IMR-90 (cell line): ENCODE measurements at regions not wholly inside any gene's neighbourhood (a gene's known extent, or its start where the extent isn't known, plus 50 kb on each side); places are given as distances from the start of the nearest gene placed in this dataset.

ENCODE experiments used
- CEBPB ChIP-seq: IDR thresholded peaks from 2 replicates; pipeline ENCODE4 v1.6.1; 2012; ENCODE audit warnings: low read depth, low read length, improper control_type of control experiment
- CHD1 ChIP-seq: IDR thresholded peaks from 2 replicates; pipeline ENCODE4 v1.6.1; 2012; ENCODE audit warnings: low read depth, low read length, improper control_type of control experiment
- CTCF ChIP-seq: conservative IDR thresholded peaks from 2 replicates; pipeline ENCODE4 v1.5.1; 2012; ENCODE audit warnings: mild to moderate bottlenecking, low read depth, low read length, improper control_type of control experiment
- FOS ChIP-seq: fragments of 150-350 bp; IDR thresholded peaks from 2 replicates; pipeline ENCODE4 v1.6.1; 2016; ENCODE audit warnings: low read depth, low read length
- MAFK ChIP-seq: IDR thresholded peaks from 2 replicates; pipeline ENCODE4 v1.6.1; 2012; ENCODE audit warnings: low read depth, low read length, improper control_type of control experiment
- MXI1 ChIP-seq: IDR thresholded peaks from 2 replicates; pipeline ENCODE4 v1.6.1; 2012; ENCODE audit warnings: low read depth, mild to moderate bottlenecking, low read length, moderate library complexity, borderline replicate concordance
- NFE2L2 ChIP-seq: fragments of 150-350 bp; IDR thresholded peaks from 2 replicates; pipeline ENCODE4 v1.6.1; 2016; ENCODE audit warnings: low read depth, mild to moderate bottlenecking, low read length
- POLR2A ChIP-seq: IDR thresholded peaks from 2 replicates; pipeline ENCODE4 v1.6.1; 2012; ENCODE audit warnings: mild to moderate bottlenecking, low read depth, low read length
- RAD21 ChIP-seq: IDR thresholded peaks from 2 replicates; pipeline ENCODE4 v1.6.1; 2012; ENCODE audit warnings: low read length, improper control_type of control experiment
- RCOR1 ChIP-seq: IDR thresholded peaks from 2 replicates; pipeline ENCODE4 v1.6.1; 2012; ENCODE audit warnings: mild to moderate bottlenecking, low read length, improper control_type of control experiment; ENCODE audit not compliant: insufficient replicate concordance
- RFX5 ChIP-seq: IDR thresholded peaks from 2 replicates; pipeline ENCODE4 v1.8.0; 2012; ENCODE audit warnings: low read depth, mild to moderate bottlenecking, low read length, moderate library complexity
- SMC3 ChIP-seq: fragments of 150-350 bp; IDR thresholded peaks from 2 replicates; pipeline ENCODE4 v1.6.1; 2016; ENCODE audit warnings: low read depth, mild to moderate bottlenecking, antibody characterized with exemption, low read length, moderate library complexity
- TF ChIP-seq, protein P1 (sequence below): fragments of 150-350 bp; IDR thresholded peaks from 2 replicates; pipeline ENCODE4 v1.6.1; 2017; ENCODE audit warnings: mild to moderate bottlenecking, antibody characterized with exemption, low read length, low read depth
- TF ChIP-seq, protein P2 (sequence below): fragments of 150-350 bp; IDR thresholded peaks from 2 replicates; pipeline ENCODE4 v1.6.1; 2016; ENCODE audit warnings: low read depth, mild to moderate bottlenecking, low read length, moderate library complexity, borderline replicate concordance

GRCh38 chr15:31160297-31160696, 58.8 kb upstream of the TRPM1 start:
- TF ChIP-seq RFX5 (no peak), MXI1 (no peak), CTCF (no peak), POLR2A (no peak), CHD1 (no peak), SMC3 (no peak), RAD21 (no peak), MAFK (no peak), CEBPB (no peak), RCOR1 (no peak), NFE2L2 (no peak), FOS (no peak)
- TF ChIP-seq, protein P1, sequence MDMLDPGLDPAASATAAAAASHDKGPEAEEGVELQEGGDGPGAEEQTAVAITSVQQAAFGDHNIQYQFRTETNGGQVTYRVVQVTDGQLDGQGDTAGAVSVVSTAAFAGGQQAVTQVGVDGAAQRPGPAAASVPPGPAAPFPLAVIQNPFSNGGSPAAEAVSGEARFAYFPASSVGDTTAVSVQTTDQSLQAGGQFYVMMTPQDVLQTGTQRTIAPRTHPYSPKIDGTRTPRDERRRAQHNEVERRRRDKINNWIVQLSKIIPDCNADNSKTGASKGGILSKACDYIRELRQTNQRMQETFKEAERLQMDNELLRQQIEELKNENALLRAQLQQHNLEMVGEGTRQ, result no peak
- TF ChIP-seq, protein P2, sequence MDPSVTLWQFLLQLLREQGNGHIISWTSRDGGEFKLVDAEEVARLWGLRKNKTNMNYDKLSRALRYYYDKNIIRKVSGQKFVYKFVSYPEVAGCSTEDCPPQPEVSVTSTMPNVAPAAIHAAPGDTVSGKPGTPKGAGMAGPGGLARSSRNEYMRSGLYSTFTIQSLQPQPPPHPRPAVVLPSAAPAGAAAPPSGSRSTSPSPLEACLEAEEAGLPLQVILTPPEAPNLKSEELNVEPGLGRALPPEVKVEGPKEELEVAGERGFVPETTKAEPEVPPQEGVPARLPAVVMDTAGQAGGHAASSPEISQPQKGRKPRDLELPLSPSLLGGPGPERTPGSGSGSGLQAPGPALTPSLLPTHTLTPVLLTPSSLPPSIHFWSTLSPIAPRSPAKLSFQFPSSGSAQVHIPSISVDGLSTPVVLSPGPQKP, result no peak
